LNCaP clone FGC (cell line): ENCODE measurements at regions not wholly inside any gene's neighbourhood (a gene's known extent, or its start where the extent isn't known, plus 50 kb on each side); places are given as distances from the start of the nearest gene placed in this dataset.

ENCODE experiments used
- DNase-seq: peaks from one replicate; pipeline ENCODE4 v3.0.0-alpha.2; 2011; ENCODE audit warnings: low read depth
- H3K4me3 ChIP-seq: 2 replicates; pipeline ENCODE4 v1.5.1; 2011; ENCODE audit warnings: mild to moderate bottlenecking, low read depth, low read length, control low read depth
- CTCF ChIP-seq: IDR thresholded peaks from 2 replicates; pipeline ENCODE4 v1.5.1; 2012; ENCODE audit warnings: mild to moderate bottlenecking; ENCODE audit not compliant: control insufficient read depth, insufficient read depth; ENCODE audit errors: extremely low read depth

- no peak overlapping the region for H3K4me3 ChIP-seq
- DNase-seq: no peak
- no peak for TF ChIP-seq CTCF
Observed at GRCh38 chrX:19293606-19294325, 50.0 kb upstream of the PDHA1 start.
